Epithelial cell of prostate (primary cell): ENCODE measurements at regions not wholly inside any gene's neighbourhood (a gene's known extent, or its start where the extent isn't known, plus 50 kb on each side); places are given as distances from the start of the nearest gene placed in this dataset.

Experiments used
- DNase-seq: peaks from one replicate; pipeline ENCODE4 v3.0.0-alpha.2; 2011; ENCODE audit warnings: low read depth, low spot score
- H3K27ac ChIP-seq: fragments of 450-650 bp; 2 replicates; pipeline ENCODE4 v1.5.1; 2017; ENCODE audit warnings: mild to moderate bottlenecking

DNA sequence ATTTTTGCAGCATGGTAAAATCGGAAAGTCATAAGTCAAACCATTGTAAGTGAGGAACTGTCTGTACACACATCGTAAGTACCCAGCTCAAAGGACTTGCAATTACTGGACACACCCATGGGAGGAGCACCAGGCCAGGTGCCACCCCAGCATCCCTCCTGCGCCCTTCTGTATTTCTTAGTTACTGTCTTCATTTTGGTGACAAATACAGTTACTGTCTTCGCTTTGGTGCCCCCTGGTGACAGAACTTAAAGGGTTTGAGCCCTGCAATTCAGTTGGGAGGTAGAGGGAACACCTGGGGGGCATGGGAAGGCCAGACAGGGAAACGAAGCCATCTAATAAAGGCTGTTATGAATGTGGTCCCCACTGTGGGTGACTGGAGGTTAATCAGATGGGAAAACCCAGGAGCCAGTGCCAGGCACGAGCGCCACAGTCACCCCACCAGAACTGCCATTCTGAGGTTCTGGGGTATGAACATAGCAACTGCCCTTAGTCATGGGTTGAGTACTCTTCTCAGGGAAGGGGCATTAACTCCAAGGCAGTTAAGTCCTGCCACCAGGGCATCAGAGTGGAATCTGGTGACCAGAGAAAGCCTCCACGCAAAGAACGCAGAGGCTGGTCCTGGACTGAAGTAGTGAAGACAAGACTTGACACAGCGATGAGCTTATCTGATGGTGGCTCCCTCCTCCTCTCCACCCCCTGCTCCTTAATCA, 612.9 kb downstream of the PTPRU start:
- no peak overlapping the region for H3K27ac ChIP-seq
- no peak for DNase-seq

- DNase-seq = no peak
- H3K27ac ChIP-seq = no peak overlapping the region
Measured at GRCh38 chr1:29845910-29846309, 609.6 kb downstream of the PTPRU start.

DNA sequence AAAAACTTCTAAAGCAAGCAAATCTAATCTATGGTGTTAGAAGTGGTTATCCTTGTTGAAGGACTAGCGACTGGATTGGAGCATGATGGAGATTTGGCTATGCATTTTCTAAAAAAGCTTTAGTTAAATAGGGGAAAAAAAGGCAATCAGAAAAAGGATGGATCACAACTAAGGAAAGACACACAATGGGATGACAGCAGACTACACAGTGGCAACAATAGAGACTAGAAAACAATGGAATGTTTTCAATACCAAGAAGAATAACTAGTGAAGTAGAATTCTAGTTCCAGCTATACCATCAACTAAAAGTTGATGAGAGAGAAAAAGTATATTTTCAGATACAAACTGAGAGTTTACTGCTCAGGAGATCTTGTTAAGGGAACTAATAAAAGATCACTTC, 605.8 kb downstream of the PTPRU start:
- no peak for DNase-seq
- no peak overlapping the region for H3K27ac ChIP-seq

- no peak overlapping the region for H3K27ac ChIP-seq
- DNase-seq = no peak
Measured at GRCh38 chr1:29839726-29840125, 603.4 kb downstream of the PTPRU start.

GRCh38 chr1:29838738-29839320, 602.5 kb downstream of the PTPRU start:
- H3K27ac ChIP-seq = no peak overlapping the region
- no peak for DNase-seq

DNA sequence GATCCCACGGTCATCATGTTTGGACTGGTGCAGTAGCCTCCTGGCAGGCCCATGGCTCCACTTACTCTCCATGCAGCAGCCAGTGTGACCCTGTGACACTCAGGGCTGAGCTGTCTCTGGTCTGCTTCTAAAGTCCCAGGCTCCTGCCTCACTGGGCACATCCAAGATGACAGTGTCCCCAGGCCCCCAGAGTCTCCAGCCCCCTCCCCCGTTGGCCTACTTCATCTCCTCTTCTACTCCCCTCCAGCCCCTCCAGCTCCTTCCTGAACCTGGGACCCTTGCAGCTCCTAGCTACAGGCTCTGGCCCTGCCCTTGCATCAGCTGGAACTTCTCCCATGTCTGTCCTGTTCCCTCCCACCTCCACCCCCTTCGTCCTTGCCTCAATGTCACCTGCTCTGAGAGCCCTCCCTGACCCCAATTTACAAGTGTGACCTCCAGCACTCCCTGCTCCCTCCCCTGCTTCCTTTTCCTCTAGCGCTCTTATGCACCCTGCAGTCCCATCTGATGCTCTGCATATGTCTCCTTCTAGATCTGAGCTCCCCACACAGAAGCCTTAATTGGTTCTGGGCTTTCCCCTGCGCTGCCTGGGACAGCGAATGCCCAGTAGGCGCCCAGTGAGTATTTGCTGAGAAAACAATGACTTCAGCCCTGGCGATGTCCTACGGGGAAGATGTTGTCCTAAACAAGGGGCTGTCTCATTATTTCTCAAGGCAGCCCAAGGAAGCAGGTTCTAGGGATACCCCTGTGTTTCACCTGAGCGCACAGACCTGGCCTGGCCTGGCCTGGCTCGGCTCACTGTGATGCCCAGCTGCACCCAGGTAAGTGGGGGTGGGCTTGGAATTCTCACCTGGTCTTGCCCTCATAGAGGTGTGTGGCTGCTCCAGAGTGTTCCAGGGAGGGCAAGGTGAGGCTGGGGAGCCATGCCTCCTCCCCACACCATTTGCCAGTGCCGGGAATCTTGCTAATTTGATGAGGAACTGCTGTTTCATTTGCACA, 600.6 kb downstream of the PTPRU start:
- no peak for DNase-seq
- no peak overlapping the region for H3K27ac ChIP-seq

DNA sequence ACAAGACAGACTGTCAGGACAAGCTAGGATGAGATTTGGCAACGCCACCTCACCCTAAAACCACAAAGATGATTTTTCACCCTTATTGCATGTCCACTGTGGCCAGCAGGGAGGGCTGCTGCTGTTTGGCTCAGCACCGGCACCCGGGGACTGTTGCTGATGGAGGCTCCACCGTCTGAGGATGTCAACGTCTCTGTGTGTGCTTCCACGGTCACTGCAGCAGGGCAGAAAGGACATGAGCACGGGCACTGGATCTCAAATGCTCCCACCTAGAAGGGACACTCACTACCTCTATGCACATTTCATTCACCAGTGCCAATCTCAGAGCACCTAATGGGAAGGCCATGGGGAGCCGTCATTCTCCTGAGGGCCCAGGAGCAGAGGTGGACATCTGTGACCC, 599.6 kb downstream of the PTPRU start:
- H3K27ac ChIP-seq = no peak overlapping the region
- no peak for DNase-seq

- H3K27ac ChIP-seq = no peak overlapping the region
- DNase-seq = no peak
Measured at GRCh38 chr1:29835406-29835805, 599.1 kb downstream of the PTPRU start.

DNA sequence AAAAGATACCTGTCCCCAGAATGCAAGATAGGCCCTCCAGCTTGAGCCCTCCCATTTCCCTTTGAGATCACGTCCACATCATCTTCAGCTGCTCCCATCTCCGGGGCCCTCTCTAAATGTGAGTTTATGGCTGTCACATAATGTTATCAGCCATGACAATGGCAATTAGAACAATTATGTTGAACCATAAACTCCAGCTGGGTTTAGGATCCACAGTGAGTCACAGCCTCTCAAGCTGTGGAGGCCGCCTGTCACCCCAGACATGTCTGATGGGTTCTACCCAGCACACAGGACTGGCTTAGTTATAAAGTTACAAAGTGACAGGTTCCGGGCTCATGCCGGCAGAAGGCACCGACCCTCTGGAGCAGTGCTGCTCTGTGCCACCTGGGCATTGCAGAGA, 597.3 kb downstream of the PTPRU start:
- no peak for DNase-seq
- H3K27ac ChIP-seq = no peak overlapping the region

GRCh38 chr1:29832936-29833335, 596.6 kb downstream of the PTPRU start:
- no peak for DNase-seq
- H3K27ac ChIP-seq = no peak overlapping the region

GRCh38 chr1:29832471-29832870, 596.1 kb downstream of the PTPRU start:
- no peak for DNase-seq
- no peak overlapping the region for H3K27ac ChIP-seq

DNA sequence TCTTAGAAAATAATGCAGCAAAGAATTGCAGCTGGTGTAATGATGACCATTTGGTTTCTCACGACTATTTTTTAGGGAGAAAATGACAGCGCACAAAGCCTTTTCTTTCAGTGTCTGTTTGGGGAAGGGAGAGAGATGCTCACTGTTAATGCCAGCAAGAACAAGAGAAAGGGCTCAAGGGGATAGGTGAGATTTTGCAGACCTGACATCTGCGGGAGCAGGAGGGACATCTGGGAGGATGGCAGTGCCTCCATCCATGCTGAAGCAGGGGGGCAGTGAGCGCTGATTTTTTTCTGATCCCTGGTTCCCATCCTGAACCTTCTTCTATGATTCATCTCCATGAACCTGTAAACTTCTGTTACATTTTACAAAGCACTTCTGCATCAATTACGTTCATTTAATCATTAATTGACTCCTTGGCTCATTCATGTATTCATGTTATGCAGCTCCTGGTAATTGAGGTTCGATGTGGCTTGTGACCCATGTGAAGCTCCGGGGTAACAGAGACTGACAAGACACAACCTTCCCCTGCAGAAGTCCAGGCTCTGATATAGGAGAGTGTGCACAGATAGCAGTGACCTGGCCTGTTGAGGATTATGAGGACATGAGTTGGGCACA, 595.3 kb downstream of the PTPRU start:
- DNase-seq = no peak
- H3K27ac ChIP-seq = no peak overlapping the region

- H3K27ac ChIP-seq = no peak overlapping the region
- no peak for DNase-seq
Measured at GRCh38 chr1:29830916-29831315, 594.6 kb downstream of the PTPRU start.

- no peak overlapping the region for H3K27ac ChIP-seq
- no peak for DNase-seq
Measured at GRCh38 chr1:29830383-29830782, 594.1 kb downstream of the PTPRU start.

GRCh38 chr1:29829448-29830344, 593.4 kb downstream of the PTPRU start:
- DNase-seq = no peak

GRCh38 chr1:29828526-29829447, 592.5 kb downstream of the PTPRU start:
- H3K27ac ChIP-seq = no peak overlapping the region
- no peak for DNase-seq

More at GRCh38 chr1:29829448-29830344, 593.4 kb downstream of the PTPRU start:
- H3K27ac ChIP-seq = no peak overlapping the region

GRCh38 chr1:29827801-29828525, 591.6 kb downstream of the PTPRU start:
- no peak for DNase-seq
- no peak overlapping the region for H3K27ac ChIP-seq

- no peak for DNase-seq
- H3K27ac ChIP-seq = no peak overlapping the region
Measured at GRCh38 chr1:29827237-29827750, 591.0 kb downstream of the PTPRU start.
